ENCODE measurements at regions not wholly inside any gene's neighbourhood (a gene's known extent, or its start where the extent isn't known, plus 50 kb on each side); places are given as distances from the start of the nearest gene placed in this dataset.

GRCh38 chr1:224799083-224799482 is 130.4 kb upstream of the DNAH14 start:
- TF ChIP-seq EZH2phosphoT487 (IDR thresholded peaks at IDR 0.05; ENCODE audit: insufficient read depth, low read depth) (no peak), EZH2 (IDR thresholded peaks at IDR 0.05; ENCODE audit: insufficient read depth, poor library complexity, severe bottlenecking) (no peak)

All from GM23248 (cell line).